GM20431 (cell line): ENCODE measurements at regions not wholly inside any gene's neighbourhood (a gene's known extent, or its start where the extent isn't known, plus 50 kb on each side); places are given as distances from the start of the nearest gene placed in this dataset.

Source experiments
- in situ Hi-C: fragments of 300-500 bp; cut with MseI, MboI; formaldehyde crosslinking; loops from one replicate; pipeline ENCODE4 v1.15.0; 2020; ENCODE audit warnings: low sequenced_read_pairs; ENCODE audit not compliant: unreplicated experiment

- in situ Hi-C loops: no loop called here
Observed at GRCh38 chr2:120609826-120610395, 125.8 kb upstream of the GLI2 start.

GRCh38 chr2:120611016-120611415 is 124.7 kb upstream of the GLI2 start:
- in situ Hi-C loops: no loop called here

GRCh38 chr2:120611961-120612360 is 123.7 kb upstream of the GLI2 start:
- in situ Hi-C loops: no loop called here

GRCh38 chr2:120612471-120612870 is 123.2 kb upstream of the GLI2 start:
- in situ Hi-C loops: no loop called here

GRCh38 chr2:120612931-120613330 is 122.7 kb upstream of the GLI2 start:
- in situ Hi-C loops: no loop called here

GRCh38 chr2:120613742-120614571 is 121.7 kb upstream of the GLI2 start:
- in situ Hi-C loops: no loop called here

- in situ Hi-C loops: no loop called here
Observed at GRCh38 chr2:120614901-120615300, 120.8 kb upstream of the GLI2 start.

GRCh38 chr2:120616261-120616660 is 119.4 kb upstream of the GLI2 start:
- in situ Hi-C loops: no loop called here

- in situ Hi-C loops: no loop called here
Observed at GRCh38 chr2:120617055-120617454, 118.6 kb upstream of the GLI2 start.

GRCh38 chr2:120618830-120619229 is 116.8 kb upstream of the GLI2 start:
- in situ Hi-C loops: no loop called here

- in situ Hi-C loops: no loop called here
Observed at GRCh38 chr2:120619579-120619978, 116.1 kb upstream of the GLI2 start.

- in situ Hi-C loops: no loop called here
Observed at GRCh38 chr2:120620025-120620793, 115.5 kb upstream of the GLI2 start.

GRCh38 chr2:120622159-120622869 is 113.4 kb upstream of the GLI2 start:
- in situ Hi-C loops: no loop called here

GRCh38 chr2:120622886-120623753 is 112.5 kb upstream of the GLI2 start:
- in situ Hi-C loops: no loop called here

GRCh38 chr2:120624061-120624737 is 111.5 kb upstream of the GLI2 start:
- in situ Hi-C loops: no loop called here

GRCh38 chr2:120624738-120625446 is 110.8 kb upstream of the GLI2 start:
- in situ Hi-C loops: no loop called here

GRCh38 chr2:120625865-120626560 is 109.7 kb upstream of the GLI2 start:
- in situ Hi-C loops: no loop called here

GRCh38 chr2:120626566-120626965 is 109.1 kb upstream of the GLI2 start:
- in situ Hi-C loops: no loop called here
